ENCODE measurements at regions not wholly inside any gene's neighbourhood (a gene's known extent, or its start where the extent isn't known, plus 50 kb on each side); places are given as distances from the start of the nearest gene placed in this dataset.

DNA sequence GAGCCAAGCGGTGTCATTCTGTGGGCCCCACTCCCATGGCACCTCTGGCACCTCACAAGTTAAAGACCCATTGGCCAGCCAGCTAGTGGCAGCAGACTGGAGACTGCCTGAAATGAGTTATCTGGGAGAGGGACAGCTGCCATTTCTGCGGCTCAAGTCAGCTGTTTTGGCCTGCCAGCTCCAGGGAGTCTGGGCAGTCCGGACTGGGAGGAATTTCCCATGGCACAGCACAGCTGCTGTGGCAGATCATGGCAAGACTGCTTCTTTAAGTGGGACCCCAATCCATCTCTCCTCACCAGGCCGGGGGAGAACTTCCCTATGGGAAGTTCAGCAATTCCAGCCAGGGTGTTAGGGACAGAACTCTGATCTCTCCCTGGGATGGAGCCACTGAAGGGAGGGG, 2187.6 kb upstream of the CELF4 start:
- no peak for DNase-seq

DNA sequence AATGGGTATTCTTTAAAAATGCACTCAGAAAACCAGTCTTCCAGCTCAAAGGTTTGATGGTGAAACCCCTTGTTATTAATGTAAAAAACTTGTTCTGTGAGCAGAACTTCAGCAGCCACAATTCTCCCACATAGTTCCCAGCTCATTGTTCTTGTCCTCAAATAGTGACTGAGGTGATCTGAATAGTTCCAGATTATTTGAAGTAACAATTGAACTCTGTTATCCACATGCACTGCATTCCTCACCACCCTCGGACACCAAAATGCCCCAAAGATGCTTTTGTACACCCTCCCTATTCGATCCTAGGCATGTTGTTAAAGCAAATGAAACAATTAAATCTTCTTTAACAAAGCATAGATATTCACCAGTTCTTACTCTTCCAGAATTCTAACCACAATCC, 2186.8 kb upstream of the CELF4 start:
- no peak for DNase-seq

DNA sequence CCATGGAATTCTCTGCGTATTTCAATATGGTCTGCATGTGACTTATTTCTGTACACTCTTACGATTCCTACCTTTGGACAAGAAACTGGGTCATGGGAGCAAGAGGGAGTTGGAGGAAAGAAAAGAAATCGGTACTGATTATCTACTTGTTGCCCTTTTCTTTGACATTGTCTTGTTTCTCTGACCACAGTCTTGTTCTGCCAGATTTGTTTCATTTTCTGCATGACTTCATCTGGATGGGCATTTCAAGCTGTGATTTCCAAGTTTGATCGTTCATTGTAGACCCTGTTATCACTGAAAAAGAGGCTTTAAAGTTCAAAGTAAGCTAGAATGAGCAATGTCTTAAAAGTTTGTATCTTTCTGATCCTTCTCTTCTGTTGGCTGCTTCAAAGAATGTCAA, 2186.3 kb upstream of the CELF4 start:
- no peak for DNase-seq

DNA sequence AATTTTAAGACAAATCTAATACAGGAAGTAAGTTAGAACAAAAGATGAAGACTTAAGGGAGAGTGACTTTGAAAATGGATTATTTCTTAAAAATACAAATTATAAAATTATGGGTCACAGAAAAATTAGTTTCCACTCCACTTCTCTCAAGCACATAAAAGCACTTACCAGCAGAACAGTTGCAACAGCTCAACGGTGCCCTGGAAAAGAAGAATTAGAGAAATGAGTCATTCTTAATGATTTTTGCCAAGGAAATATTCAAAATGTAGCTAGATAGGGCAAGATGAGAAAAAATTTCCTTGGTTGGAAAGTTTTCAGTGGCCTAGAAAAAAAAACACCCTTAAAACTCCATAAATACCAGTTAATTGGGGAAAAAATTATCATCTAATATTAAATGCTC, 2185.6 kb upstream of the CELF4 start:
- DNase-seq = no peak

DNA sequence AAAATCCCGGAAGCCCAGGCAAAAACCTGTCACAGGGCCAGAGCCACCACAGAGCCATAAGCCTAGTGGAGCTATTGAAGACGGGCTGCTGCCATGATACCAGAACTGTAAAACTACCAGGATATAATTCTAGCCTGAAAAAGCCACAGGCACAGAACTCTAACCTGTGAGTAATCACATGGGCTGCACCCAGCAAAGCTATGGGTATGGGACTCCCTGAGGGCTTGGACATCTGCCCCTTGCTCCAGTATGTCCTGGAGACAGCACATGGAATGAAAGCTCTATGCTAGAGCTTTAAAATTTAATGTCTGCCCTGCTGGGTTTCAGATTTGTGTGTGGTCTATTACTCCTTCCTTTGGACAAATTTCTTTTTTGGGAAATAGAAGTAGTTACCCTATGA, 2183.6 kb upstream of the CELF4 start:
- DNase-seq = no peak

DNA sequence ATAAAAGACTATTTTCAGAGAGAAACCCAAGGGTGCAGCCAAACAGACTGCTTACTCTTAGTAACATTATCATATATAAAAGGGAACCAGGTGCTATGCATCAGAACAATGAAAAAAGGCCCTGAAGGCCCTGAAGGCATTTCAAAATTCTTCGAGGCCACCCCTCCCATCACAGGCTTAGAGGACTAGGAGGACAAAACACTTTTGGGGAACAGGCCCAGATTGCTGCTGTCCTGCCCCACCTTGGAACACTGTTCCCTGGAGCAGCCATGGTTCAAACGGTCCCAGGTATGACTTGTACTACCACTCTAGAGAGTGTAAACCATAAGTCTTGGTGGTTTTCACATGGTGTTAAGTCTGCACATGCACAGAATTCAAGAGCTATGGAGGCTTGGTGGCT, 2183.1 kb upstream of the CELF4 start:
- DNase-seq = no peak

DNA sequence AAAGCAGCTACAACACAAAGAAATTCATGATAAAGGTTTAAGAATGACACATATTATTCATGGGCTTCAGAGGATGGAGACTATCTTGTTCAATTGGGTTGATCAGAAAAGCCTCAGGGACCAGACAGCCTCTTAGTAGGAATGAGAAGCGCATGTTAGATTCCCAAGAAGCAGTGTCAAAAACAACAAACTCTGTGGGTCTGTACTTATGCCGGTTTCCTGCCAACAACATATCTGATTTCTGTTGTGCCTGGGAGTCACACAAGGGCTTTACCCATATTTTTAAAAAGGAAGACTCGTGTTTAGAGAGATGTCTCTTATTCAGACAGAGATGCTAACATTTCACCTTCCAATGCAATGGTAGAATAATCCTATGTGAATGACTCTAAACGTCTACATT, 2180.6 kb upstream of the CELF4 start:
- no peak for DNase-seq

DNA sequence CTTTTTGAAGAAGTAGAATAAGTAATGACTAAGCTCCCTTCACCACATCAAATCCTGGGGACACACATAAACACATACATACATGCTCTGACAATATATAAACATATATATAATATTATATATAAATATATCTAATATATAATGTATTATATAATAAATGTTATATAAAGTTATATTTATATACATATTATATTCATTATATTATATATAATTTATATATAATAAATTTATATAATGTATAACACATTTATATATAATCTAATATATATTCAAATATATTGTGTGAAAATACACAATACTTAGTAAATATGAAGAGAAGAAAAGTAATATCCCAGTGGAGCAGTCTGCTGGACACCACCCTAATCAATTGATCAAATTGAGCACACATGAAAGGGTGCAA, 2177.9 kb upstream of the CELF4 start:
- DNase-seq = no peak

DNA sequence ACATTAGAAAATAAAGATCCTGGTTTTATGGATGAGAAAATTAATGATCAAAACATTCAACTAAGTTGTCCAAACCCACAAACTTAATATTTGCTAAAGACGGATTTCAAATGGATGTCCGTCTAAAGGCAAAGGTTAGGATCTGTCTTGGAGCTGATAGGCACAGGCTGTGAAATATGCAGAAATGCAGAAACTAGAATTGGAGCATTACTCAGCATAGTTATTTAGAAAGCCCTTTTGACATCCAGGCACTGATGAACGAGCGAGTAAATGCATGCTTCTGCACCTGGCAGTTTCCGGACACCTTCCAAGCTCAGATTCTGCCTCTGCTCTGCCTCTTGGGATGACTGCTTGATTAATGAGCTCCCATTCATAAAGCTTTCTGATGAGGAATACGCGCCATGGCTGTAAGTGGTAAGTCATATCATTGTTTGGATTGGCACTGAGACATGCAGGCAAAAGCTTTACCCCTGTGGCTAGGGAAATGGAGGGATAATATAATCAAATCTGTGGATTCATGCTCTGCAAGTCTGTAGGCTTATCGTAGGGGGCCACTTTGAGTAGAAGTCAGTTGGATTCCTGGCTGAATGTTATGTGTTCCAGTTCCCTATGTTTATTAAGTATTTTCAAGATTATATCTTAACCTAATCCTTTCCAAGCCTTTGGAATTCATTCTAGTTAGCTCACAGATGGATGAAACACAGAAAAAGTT, 2176.3 kb upstream of the CELF4 start:
- DNase-seq = no peak

DNA sequence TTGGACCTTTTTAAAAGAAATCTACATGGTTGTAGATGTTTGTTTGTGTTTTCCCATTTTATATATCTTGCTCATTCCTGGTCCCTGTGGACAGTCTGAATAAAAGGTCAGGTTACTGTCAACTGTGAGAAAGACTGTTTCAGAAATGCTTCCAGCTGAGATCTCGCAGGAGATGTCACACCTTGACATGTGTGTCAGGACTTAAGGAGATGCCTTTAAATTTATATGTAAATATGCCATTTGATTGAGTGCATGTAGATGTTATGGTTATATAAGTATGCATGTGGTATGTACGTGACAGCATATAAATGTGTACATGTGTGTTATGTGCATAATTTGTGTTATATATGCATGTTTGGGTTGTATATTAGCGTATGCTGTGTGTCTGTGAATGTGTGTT, 2172.3 kb upstream of the CELF4 start:
- DNase-seq = no peak

DNA sequence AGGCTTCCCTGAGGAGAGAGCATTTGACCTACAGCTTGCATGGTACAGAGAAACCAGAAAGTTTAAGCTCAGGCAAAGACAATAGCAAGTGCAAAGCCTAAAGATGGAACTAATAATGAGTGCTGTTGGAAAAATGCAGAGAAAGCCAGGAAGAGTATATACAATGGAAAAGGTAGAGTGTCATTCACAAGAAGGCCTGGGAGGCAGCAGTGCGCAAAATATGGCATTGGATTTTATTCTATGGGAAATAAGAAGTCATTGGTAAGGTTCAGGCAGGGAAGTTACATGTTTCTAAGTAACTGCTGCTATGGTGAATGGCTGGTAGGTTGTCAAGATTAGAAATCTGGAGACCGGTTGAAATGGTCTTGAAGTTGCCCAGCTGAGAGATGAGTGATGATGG, 2167.3 kb upstream of the CELF4 start:
- no peak for DNase-seq

DNA sequence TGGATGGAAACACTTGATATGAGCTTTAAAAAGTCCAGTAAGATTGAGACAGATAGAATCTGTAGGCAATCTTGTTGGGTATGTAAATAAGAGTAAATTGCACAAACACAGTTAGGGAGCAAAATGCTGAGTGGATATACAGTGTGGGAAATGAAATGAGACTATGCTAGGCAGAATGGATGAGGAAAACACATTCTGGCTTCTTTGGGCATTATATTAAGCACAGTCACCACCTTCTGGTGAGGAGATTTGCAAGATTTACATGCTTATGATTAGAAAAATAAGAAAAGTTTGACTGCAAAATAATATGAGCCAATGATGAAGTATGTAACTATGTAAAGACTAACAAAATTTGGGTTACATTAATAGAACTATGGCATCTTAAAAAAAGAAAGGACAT, 2165.0 kb upstream of the CELF4 start:
- DNase-seq = no peak

DNA sequence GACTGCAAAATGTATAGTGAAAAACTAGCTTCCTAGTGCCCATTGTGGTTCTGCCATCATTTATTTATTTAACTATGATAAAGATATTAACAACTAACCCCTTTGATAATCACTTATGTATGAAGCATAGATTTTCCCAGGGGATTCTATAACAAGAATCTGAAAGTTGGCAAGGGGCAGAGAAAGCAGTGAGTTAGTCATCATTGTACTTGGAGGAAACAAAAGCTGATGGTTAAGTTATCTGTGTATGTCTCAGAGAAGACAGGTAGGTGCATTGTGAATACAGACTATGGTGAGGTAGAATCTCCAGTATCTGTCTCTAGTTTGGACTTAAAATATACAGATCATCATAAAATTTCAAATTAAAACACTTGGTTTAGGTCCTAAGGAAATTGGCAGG, 2159.1 kb upstream of the CELF4 start:
- no peak for DNase-seq

DNA sequence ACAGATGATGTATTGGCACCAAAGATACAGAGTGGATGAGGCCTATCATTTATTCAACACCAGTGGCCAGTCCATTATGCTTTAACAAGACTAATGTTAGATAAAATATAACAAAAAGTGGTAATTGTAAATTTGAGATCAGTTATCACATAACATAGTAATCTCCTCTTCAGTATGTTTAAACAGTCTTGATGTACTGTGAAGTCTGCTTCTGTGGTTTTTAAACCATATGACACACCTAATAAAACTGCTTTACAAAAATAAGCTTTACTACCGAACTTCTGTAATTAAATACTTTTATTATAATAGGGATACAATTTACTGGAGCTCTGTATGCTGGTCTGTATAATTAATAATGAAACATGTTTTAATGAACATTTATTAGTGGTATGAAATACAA, 2156.1 kb upstream of the CELF4 start:
- no peak for DNase-seq

DNA sequence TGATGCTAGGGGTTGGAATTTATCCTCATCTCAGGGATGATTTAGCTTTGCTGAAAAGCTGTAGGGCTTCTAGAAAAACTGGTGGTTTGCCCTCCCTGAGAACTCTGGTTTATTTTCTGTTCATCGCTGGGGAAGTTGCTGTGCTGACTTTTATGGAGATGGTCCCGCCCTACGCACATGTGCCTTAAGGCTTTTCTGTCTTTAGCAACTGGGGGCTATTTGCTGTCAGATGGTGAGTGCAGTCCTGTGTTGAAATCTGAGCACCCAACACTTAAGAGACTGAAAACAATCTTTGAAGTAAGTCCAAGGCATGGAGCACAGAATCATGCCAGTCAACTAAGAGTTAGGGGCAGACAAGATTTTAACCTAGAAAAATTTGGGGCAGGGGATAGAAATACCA, 2148.4 kb upstream of the CELF4 start:
- no peak for DNase-seq

DNA sequence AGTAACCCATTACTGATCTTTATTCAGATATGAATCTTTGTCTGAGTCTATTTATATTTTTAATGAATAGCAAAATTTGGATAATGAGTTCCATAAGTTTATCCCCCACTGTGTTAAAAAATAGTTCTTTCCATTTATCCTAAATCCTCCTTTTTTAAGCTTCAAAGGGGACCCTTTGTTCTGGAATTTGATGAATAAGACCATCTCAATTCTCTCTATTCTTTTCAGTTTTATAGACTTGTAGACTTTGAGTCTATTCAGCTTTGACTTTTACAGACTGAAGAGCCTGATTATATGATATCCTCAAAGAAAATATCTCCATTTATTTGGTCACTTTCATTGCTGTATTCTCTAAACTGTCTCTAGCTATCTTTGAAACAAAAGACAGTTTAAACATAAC, 2146.1 kb upstream of the CELF4 start:
- DNase-seq = no peak

DNA sequence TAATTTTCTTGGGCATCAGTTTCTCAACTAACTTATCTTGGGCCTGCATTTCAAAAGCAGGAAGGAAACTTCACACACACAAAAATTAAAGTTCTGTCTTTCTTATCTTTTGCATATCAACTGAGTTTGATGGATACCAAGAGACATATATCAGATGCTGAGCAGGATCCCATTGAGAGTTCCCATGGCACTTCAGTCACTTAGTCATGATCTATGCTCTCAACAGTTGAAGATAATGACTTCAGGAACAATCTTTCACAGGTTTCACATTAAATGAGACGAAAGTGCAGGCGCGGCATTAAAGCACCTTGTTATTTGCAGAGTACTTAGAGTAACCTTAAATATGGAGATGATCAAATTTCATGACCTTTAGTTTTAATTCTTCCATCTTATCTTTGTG, 2139.8 kb upstream of the CELF4 start:
- DNase-seq = no peak

DNA sequence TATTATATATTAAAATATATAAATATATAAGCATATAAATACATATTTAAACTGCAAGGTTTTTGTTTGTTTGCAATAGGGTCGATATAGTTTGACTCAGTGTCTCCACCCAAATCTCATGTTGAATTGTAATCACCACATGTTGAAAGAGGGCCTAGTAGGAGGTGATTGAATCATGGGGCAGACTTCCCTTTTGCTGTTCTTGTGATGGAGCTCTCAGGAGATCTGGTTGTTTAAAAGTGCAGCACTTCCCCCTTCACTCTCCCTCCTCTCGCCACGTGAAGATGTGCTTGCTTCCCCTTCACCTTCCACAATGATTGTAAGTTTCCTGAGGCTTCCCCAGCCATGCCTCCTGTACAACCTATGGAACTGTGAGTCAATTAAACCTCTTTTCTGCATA, 2137.3 kb upstream of the CELF4 start:
- DNase-seq = no peak

DNA sequence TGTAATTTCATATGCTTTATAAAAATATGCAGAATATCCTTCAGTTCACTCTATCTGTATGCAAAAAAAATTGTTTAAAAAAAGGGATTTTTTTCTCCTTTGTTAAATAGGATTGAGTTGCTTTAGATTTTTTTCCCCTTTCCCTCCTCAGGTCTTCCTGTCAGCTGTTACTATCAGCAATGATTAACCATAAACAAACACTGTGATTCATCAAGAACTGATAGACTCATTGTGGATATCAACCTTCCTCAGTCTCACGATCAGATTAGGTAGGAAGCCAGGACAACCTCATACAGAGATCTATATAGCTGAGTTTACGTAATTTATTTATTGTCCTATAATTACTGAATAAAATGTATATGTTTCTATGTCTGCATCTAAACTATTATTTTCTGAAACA, 2136.2 kb upstream of the CELF4 start:
- no peak for DNase-seq

DNA sequence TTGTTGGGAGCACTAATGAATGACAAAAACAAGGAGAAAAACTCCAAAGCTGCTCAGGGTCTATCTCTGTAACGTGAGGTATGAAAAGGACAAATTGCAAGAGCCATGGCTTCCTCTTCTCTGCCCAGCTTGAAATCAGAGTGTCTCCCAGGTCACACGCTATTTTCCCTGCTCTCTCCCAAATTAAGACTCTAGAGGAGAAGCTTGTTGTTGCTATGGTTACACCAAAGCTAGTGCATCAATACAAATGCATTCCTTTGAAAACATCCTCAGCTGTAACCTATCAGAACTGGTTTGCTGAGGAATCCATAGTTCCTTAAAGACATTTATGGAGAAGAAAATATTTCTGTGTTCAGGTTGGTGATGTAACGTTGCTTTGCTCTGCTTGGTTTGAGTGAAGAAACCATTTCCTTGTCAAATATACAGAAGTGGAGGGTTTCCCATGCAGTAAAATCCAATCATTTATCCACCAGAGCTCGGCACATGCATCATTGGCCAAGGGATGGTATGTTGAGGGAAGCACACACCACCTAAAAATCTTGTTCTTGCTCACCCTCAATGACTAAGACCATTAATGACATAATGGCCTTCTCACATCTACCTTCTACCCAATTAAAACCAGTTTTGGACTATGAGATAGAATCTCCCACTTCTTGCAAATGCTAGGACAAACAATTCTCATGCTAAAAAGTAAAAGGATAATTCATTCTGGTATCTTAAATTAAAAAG, 2135.6 kb upstream of the CELF4 start:
- DNase-seq = no peak

DNA sequence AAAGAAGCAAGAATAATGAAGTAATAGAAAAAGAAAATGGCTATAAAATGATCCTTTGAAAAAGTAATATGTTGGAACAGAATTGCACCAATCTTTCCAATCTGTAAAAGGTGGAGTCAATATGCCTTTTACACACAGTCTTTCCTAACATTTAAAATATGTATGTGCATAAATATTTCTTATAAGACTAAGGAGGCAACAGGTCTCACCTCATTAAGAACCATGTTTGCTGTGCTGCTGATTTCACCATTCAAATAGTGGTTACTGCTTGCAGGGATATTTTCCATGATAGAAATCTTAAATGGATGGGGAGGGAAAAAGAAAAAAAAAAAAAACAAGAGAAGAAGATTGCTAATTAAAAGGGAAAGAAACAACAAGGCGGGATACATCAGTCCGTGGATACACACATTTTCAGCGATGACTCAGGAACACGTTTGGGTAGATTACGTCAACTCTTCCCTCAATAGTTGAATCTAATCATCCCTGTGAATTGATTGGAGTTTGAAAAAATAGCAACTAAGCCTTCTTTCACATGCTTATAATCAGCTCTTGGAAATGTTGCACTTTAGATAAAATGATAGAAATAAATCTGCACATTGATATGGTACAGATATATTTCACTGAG, 2133.9 kb upstream of the CELF4 start:
- DNase-seq = no peak

DNA sequence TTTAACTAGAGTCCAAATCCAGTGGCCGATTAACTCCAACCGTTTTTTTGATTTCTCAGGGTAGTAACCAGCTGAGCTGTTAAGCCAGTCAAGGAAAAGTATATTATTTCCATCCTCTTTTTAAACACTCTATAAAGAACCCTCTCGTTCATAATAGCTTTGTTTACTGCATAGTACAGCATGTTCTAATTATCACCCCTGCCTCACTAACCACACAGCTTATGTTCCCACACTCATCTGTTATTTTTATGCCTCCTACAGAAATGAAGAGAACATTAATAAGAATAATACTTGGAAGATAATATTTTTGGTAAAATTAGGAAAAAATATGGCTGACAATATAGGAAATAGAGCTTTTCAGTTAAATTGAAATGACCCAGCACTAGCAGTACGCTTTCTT, 2132.8 kb upstream of the CELF4 start:
- no peak for DNase-seq

DNA sequence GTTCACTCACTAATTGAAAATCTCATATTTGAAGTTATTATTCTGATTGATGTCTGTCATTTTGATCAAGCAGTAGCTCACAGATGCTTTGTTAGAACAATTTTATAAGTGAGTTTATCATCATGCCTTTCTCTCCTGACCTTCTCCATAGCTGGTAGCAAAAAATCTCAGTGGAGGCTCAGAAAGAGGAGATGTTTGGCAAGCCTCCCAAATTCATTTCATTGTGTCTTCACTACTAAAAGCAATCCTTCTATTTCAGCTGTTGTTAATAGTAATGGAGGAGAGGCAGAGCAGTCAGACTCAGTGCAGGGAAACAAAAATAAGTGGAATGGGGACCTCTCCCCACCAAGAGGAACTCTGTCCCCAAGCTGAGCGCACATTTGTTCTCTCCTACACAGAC, 2127.8 kb upstream of the CELF4 start:
- no peak for DNase-seq

DNA sequence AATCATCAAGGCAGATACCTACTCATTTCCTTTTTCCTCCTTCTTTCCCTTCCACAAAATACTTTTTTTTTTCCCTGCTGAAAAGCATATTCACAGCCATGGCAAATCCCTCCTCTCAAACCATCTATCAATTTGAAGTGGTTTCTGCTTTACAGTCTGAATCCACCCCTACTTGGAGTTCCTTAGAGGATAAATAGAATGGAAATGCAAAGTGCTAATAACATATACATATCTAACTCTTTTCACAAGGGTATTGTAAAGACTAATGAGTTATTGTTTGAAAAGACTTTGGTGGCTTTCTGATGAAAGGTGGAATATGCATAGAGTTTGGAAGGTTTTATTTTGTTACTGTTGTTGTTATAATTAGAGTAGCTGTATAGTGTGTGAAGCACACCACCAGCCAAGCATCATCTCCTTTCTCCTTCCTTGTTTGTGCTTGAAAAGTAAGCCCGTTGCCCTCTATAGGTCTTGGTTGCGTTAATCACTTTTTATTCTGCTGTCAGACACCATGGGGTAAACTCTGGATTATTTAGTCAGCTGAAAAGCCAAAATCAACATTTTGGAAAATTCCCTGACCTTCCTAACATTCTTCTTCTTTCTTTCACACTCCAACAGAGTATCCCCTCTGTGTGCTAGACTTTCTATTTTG, 2126.9 kb upstream of the CELF4 start:
- no peak for DNase-seq

Data from cerebellar nuclear complex (tissue), 1 donor.